ENCODE measurements at regions not wholly inside any gene's neighbourhood (a gene's known extent, or its start where the extent isn't known, plus 50 kb on each side); places are given as distances from the start of the nearest gene placed in this dataset.

- intact Hi-C loops (cut with DNase I) = no loop called here
- DNase-seq = no peak
These were observed 176.8 kb downstream of the LMO4 start for GRCh38 chr1:87505391-87505983.

DNA sequence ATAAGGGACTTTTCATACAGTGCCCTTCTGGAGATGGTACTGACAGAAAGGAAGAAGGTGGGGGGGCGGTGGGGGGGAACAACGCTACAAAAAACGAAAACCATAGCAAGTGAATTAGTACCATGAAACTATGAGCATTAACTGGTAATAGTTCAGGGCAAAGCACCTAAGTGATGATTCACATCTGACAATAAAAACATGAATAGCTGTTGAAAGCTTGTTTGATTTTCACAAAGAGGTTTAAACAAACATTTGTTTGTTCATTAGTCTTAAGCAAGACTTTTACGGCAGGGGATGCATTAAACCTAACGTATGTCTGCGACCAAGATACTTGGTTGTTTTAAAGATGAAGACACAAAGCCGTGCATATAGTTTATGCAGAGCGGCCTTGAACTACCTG is 177.5 kb downstream of the LMO4 start:
- intact Hi-C loops (cut with DNase I) = no loop called here
- no peak for DNase-seq

GRCh38 chr1:87508247-87508787 is 179.6 kb downstream of the LMO4 start:
- intact Hi-C loops (cut with DNase I) = no loop called here
- no peak for DNase-seq

DNA sequence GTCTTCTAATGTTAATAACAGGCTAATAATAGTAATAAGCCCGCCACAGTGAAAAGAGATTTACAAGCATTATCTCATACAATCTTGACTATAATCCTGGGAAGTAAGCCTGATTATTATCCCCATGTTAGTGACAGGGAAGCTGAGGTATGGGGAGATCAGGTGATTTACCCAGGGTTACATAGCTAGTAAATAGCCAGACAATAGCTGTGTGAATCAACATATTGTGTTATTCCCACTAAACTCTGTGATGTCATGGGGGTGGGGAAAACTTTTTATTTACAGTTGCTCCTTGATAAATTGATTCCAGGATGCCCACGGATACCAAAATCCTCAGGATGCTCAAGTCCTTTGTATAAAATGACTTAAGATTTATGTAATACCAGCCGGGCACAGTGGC is 181.9 kb downstream of the LMO4 start:
- intact Hi-C loops (cut with DNase I) = no loop called here
- no peak for DNase-seq

DNA sequence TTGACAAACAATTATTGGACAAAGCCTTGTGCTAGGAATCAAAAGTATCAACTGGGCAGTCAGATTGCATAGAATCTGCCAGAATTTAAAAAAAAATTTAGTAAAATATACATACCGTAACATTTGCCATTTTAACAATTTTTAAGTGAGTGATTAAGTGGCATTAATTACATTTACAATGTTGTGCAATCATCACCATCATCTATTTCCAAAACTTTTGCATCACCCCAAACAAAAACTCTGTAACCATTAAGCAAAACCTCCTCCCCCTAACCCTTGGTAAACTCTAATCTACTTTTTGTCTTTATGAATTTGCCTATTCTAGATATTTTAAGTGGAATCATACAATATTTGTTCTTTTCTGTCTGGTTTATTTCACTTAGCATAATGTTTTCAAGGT is 182.8 kb downstream of the LMO4 start:
- no peak for DNase-seq
- intact Hi-C loops (cut with DNase I) = no loop called here

DNA sequence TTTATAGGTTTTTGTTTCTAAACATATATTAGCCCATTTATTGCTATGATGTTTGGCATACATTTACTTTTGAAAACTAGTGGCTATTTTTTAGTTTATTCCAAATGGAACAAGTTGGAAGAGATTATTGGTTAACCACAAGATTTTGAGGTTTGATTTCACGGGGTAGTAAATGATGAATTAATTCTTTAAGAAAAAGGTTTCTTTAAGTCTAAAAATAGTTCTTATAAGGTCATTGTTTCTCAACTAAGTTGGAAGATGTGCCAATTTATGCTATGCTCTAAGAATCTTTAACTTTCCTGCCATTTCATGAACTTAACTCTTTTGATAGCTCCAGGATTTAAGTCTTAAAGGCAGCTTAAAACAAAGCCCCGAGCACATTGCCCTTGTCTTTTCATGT is 183.8 kb downstream of the LMO4 start:
- intact Hi-C loops (cut with DNase I) = no loop called here
- no peak for DNase-seq

DNA sequence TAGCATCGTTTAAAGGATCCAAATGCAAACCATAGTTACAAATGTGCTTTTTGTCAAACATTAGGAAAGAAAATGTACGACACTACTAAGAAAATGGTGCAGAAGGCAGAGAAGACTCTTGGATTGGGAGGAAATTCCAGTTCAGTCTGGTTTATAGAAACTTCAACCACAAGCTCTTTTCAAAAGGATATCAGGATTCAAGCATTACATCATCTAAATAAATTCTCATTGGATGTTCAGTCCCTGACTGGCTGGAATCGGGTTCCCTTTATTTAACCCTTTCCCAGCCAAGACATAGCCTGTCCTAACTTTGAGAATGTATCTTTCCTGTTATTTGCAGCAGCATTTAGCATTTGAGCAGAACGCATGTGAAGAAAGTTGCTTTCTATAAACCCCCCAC is 184.6 kb downstream of the LMO4 start:
- intact Hi-C loops (cut with DNase I) = no loop called here
- DNase-seq = no peak

- intact Hi-C loops (cut with DNase I) = no loop called here
- DNase-seq = no peak
These were observed 185.4 kb downstream of the LMO4 start for GRCh38 chr1:87513966-87514660.

DNA sequence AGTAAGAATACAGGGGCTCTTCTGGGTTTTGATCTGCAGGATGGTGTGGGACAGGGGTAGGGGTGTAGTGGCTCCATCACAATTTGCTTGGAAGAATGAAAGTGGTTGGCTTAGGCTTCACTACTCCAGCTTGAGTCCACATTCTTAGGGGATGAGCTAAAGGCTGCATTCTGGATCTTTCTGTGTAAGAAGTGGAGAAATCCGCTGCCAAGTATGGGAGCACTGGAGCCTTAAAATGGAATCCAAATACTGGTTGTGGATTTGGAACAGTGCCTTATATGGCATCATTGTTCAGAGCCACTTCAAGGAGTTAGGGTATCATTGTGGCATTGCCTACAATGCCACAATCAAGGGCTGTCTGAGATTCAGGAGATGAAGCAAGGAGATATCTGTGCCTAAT is 187.1 kb downstream of the LMO4 start:
- intact Hi-C loops (cut with DNase I) = no loop called here
- DNase-seq = no peak

GRCh38 chr1:87518794-87519193 is 190.1 kb downstream of the LMO4 start:
- no peak for DNase-seq
- intact Hi-C loops (cut with DNase I) = no loop called here

DNA sequence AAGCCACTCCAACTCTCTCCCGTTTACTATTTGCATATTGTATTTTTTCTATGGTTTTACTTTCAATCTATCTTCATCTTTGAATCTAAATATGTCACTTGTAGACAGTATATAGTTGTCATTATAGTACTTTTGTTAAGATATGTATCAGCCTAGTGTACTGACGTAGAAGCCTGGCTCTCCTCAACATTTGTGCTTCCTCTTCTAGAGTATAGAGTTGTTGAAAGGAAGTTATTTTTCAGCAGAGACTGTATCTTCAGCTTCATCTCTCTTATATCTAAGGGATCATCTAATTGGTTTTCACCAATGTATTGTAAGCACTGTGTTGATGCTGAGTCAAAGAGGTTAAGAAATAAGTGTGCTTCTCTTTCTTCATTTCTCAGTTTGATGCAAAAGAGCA is 192.8 kb downstream of the LMO4 start:
- intact Hi-C loops (cut with DNase I) = no loop called here
- no peak for DNase-seq

DNA sequence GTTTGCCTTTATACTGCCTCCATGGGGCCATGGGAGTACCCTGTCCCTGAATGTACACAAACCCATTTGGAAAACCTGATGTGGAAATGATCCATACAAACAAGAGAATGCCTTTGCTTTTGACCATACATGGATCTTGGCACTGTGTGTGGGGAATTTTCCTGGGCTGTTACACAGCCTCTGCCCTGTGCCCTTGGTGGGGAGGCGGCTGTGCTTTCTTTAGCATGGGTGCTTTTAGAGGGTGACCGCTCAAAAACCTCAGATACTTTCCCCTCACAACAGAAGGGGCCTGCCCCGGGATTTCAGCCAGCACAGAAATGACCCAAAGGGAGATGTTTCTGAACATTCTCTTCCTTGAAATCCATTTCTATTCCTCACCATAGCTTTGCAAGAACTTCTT is 194.8 kb downstream of the LMO4 start:
- DNase-seq = no peak
- intact Hi-C loops (cut with DNase I) = no loop called here

- intact Hi-C loops (cut with DNase I) = no loop called here
- DNase-seq = no peak
These were observed 195.5 kb downstream of the LMO4 start for GRCh38 chr1:87524021-87524754.

GRCh38 chr1:87528754-87529517 is 200.3 kb downstream of the LMO4 start:
- no peak for DNase-seq
- intact Hi-C loops (cut with DNase I) = no loop called here

- intact Hi-C loops (cut with DNase I) = no loop called here
- no peak for DNase-seq
These were observed 201.5 kb downstream of the LMO4 start for GRCh38 chr1:87530042-87530807.

DNA sequence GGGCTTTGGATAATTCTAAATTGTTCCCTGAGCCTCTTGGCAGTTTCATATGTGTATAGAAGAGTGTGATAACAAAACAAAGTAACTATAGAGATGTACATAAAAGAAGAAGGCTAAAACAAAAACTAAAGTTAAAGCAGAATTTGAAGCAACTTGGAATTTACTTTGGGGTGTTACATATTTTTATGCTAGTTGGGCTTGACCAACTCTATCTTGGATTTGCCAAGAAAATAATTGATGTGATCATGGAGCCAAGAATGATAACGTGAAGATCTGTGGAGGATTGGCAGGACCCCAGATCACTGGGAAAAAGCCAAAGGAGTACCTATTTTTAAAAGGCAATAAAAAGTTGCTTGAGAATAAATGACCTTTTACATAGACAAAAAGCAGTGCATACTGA is 206.9 kb downstream of the LMO4 start:
- DNase-seq = no peak
- intact Hi-C loops (cut with DNase I) = no loop called here

DNA sequence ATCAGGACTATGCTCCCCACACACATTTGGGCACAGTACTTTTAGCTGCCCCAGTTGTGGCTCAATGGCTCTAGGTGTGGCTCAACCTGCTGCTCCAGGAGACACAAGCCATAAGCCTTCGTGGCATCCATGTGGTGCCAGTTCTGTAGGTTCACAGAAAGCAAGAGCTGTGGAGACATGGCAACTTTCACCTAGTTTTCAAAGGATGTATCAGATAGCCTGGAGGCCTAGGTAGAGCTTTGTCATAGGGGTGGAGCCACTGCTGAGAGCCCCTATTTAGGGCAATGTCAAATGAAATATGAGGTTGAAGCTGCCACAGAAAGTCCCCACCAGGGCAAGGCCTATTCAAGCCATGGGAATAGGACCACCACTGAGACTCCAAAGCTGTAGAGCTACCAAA is 210.5 kb downstream of the LMO4 start:
- DNase-seq = no peak
- intact Hi-C loops (cut with DNase I) = no loop called here

DNA sequence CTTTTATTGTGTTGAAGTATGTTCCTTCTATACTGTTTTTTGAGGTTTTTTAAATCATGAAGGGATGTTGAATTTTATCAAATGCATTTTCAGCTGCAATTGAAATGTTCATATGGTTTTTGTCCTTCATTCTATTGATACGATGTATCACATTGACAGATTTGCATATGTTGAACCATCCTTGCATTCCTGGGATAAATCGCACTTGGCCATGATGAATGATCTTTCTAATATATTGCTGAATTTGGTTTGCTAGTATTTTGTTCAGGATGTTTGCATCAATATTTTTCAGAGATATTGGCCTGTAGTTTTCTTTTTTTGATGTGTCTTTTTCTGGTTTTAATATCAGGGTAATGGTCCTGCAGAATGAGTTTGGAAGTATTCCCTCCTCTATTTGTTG is 214.0 kb downstream of the LMO4 start:
- intact Hi-C loops (cut with DNase I) = no loop called here
- DNase-seq = no peak

DNA sequence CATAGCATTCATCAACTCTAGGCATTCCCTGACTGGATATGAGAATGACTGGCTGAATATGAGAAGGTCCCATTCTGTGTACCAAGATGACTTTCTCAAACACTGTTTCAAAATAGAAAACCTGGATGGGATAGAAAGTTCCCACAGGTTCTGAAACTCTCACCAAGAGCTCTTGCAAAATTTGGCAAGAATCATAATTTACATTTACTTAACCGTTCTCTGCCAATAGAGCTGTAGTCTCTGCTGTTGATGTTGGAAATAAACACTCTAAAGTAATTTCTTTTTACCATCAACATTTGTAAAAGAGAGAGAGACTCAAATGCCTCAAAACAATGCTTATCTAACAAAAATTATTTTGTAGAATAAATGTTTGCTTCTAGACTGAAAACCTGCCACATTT is 221.1 kb downstream of the LMO4 start:
- intact Hi-C loops (cut with DNase I) = no loop called here
- DNase-seq = no peak

- intact Hi-C loops (cut with DNase I) = no loop called here
- DNase-seq = no peak
These were observed 224.8 kb downstream of the LMO4 start for GRCh38 chr1:87553511-87553910.
